GM18861 (cell line): ENCODE measurements at regions not wholly inside any gene's neighbourhood (a gene's known extent, or its start where the extent isn't known, plus 50 kb on each side); places are given as distances from the start of the nearest gene placed in this dataset.

Source experiments
- ATAC-seq: cut with Tn5 transposase; IDR thresholded peaks from one replicate; pipeline ENCODE4 v1.9.1; 2021; ENCODE audit not compliant: unreplicated experiment

GRCh38 chr6:15995493-15995892, 133.4 kb upstream of the MYLIP start:
- no peak for ATAC-seq

DNA sequence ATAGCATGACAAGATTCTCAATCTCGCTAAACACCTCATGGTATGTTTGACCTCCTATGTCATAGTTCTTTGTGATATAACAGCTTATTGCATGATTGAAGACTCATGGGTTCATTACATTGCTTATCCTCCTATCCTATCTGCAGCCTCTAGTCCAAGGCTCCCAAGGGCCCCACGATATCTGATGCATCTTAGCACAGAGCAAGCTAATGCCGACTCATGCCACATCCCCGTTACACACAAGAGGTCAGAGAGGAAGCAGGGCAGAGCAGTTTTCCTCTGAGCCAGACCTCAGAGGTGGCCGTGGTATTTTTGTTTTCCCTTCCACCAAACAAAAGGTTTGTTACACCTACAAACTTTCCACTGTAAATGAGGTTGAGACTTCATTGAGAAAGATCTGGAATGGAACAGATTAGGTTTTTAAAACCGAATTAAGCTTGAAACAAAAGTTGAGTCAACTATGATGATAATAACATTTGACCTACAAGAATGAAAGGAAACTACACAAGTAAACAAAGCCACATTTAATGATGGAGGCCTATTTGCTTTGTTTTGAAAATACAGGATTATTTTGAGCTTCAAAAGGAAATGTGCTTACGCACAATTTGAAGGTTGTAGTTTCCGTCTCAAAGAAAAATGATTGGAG, 133.9 kb upstream of the MYLIP start:
- no peak for ATAC-seq

DNA sequence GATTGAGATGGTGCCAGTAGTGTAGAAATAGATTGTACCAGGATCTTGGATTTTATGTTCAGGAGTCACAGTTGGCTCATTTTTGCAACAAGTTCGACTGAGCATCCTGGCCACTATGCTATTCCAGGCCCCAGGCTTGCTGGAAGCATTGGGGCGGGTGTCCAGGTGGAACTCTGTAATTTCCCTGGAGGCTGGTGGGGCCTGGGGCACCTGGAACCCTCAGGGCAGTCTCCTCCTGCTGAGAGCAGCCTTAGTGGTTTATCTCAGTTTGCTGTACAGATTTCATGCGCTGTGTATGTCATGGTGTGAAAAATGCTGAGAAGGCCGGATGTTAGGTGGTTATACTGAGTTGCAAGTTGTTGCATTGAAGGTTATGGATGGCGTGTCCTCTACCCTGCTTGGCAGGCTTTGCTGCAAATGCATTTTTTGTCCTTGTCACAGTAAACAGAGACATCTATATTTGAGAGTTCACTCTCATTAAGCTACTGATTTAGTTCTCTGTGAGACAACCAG, 135.1 kb upstream of the MYLIP start:
- ATAC-seq: no peak

DNA sequence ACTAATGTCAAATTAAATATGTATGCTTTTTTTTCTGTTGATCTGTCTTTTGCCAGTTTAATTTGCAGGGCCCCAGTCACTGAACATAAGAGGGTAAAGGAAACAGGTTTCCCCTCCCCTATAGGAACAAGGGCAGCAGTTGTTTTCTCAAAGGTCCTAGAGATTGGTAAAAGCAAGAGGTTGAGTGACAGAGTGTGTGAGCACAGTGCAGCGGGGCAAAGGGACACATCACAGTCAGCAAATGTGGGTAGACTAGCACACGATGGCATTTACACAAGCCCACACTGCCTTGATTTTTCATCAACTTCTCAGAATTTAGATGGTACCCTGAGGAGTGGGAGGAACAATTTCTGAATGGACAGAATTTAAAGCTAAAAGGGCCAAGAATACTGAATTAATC, 138.7 kb upstream of the MYLIP start:
- no peak for ATAC-seq

DNA sequence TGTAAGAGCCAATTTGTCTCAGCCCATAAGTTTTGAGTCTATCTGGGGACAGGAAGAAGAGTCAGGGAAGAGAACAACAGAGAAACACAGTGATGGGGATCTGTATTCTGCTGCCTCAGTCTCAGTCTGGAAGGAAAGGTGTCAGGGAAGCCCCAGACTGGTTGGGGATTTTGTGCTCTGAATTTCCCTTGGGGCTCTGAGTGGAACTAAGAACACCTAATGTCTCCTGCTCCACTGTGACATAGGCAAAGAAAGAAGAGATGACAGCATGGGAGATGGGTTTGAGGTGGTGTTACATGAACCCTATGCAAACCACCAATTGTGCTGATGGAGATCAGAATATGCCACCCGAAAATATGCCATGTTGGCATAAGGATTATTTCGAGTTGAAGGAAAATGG, 139.5 kb upstream of the MYLIP start:
- no peak for ATAC-seq

DNA sequence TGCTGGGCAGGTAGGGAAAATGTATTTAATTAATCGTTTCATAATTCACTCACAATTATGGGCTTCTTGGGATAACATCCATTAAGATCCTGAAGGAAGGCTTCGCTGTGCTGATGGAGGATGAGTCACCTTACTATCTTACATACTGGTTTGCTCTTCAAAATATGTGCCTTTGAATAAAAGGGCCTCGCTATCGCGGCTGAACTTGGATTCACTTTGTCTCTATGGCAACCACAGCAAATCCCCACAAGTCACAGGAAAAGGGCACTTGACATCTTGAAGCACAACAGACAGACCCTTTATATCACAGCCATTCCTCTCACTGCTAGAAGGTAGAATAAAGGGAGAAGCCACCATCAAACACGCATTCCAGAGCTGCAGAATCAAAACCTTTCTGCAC, 141.3 kb upstream of the MYLIP start:
- ATAC-seq: no peak

DNA sequence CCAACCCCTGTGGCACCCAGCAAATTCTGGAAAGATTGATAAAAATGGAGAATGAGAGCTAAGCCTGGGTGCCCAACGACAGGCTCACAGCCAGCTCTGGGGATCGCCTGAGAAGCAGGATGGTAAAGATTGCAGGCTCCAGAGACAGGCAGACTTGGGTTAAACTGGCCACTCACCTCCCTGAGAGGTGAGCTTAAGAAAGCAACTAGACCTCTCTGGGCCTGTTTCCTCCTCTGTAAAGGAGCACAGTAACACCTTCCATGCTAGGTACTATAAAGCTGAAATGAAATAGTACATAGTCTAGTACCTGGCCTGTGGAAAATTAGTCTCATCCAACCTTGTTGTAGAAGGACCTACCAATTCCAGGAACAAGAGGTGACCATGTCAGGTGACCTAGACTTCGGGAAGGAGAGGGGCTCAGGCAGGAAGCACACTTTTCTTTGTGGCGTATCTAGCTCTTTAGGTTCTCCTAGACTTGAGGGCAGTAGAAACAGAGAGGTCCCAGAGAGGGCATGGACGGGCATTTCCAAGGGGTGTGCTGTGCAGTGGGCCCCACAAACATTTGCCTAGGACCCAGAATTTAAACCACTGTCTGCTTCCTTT, 142.8 kb upstream of the MYLIP start:
- ATAC-seq: no peak

- ATAC-seq: no peak
These were observed 143.4 kb upstream of the MYLIP start for GRCh38 chr6:15985379-15985959.

- no peak for ATAC-seq
These were observed 146.9 kb upstream of the MYLIP start for GRCh38 chr6:15981956-15982355.

GRCh38 chr6:15980801-15981200, 148.1 kb upstream of the MYLIP start:
- ATAC-seq: no peak

DNA sequence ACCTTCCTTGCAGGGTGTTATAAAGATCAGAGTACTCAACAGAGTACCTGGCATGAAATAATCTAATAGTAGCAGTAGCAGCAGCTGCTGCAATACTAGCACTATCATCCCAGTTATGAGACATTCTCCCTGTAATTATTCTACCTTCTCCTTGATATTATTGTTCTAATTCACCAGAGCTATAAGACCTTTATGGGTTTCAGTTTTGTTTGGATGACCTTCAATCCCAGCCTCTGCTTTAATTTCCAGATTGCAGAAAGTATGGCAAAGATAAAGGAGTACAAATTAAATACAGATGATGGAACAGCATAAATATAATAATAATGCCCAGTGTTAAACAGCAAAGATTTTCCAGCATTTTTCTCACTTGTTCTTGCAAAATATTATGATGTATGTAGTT, 150.5 kb upstream of the MYLIP start:
- no peak for ATAC-seq

DNA sequence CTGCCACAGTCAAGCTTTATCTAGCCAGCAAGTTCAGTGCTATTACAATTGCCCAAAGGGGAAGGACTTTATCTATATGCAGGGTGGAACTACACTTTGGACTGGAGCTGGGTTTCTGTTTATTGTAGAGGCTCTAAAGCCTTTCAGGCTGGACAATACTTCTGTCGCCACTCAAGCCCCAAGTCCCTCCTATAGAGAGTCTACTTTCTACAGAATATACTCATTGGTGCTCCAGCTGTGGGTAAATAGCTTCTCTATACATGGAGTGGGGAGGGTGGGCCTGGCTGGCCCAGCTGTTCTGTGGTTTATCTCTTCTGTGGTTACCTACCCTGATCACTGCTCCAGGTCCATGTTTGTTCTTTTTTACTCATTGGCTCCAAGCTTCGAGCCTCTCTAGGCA, 151.8 kb upstream of the MYLIP start:
- no peak for ATAC-seq

DNA sequence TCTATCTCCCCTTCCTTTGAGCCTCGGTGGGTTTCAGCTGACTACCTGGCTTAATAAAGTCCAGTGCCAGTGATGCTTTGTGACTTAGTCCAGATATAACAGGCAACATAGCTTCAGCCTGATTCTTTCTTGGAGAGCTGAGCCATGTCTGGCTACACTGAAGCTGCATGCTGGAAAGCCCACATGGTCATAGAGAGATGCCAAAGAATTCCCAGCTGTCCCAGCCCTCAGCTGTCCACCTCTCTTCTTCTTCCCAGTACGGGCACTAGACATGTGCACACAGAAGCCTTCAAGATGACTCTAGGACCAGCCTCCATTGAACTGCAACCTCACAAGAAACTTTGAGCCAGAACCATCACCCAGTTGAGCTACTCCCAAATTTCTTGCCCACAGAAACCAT, 154.1 kb upstream of the MYLIP start:
- ATAC-seq: no peak

DNA sequence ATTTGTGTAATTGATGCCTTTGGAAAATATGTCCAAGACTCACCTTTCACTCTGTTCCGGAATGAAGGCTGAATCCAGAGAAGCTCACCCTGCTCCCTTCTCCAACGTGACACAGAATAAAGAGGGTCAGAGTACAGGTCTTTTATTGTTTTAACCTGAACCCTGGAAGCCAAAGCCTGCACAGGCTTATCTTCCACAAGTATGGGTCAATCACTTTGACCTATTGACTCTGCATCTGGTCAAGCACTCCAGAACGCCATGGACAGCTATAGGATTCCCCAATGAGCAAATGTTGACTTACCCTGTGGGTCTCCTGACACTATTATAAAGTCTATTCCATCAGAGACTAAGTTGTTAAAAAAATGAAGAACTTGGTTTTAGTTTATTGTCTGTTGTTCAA, 158.4 kb upstream of the MYLIP start:
- no peak for ATAC-seq

DNA sequence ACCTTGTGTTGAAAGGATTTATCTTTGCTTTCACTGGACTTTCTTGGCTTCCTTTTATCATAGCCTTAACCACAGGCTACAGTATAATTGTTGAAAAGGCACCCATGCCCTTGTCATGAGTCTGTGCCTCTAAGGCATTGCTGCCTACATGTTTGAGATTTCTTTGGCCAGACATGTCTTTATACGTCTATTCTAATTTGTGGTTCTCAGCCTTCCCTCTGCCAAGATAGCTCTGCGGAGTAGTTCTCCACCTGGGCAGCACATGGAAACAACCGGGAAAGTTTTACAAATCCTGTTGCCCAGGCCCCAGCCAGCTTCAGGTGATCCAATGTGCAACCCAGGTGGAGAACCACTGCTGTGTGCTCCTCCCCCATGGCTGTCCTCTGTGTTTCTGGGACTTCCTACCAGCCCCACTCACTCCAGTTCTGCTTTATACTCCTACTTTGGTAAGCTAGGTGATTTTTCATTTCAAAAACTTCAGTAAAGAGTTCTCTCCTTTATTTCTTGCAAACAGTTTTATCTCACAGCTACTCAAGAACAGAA, 159.6 kb upstream of the MYLIP start:
- no peak for ATAC-seq

- ATAC-seq: no peak
These were observed 160.4 kb upstream of the MYLIP start for GRCh38 chr6:15968519-15968918.

DNA sequence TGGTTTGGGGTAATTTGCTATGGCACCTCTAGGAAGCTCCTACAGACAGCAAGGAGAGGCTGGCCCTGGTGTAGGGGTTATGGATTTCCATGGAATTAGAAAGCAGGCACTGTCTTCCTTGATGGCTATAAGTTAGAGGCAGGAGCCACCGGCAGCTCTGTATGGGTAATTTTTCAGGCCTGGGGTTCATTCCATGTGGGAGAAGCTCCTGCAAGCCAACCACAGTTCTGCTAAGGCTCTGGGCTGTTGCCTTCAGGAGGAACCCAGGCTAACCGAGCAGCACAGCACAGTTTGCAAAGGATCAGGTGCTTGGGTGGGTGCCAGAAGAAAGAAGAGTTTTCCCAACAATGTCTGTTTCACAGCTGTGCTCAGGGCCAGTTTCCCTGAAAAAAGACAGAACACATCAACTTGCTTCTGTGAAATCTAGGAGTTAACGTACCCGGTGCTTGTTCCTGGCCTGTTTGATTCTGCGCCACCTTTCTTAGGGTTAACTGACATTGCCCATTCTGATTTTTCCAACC, 162.8 kb upstream of the MYLIP start:
- no peak for ATAC-seq

GRCh38 chr6:15962449-15962764, 166.5 kb upstream of the MYLIP start:
- no peak for ATAC-seq

DNA sequence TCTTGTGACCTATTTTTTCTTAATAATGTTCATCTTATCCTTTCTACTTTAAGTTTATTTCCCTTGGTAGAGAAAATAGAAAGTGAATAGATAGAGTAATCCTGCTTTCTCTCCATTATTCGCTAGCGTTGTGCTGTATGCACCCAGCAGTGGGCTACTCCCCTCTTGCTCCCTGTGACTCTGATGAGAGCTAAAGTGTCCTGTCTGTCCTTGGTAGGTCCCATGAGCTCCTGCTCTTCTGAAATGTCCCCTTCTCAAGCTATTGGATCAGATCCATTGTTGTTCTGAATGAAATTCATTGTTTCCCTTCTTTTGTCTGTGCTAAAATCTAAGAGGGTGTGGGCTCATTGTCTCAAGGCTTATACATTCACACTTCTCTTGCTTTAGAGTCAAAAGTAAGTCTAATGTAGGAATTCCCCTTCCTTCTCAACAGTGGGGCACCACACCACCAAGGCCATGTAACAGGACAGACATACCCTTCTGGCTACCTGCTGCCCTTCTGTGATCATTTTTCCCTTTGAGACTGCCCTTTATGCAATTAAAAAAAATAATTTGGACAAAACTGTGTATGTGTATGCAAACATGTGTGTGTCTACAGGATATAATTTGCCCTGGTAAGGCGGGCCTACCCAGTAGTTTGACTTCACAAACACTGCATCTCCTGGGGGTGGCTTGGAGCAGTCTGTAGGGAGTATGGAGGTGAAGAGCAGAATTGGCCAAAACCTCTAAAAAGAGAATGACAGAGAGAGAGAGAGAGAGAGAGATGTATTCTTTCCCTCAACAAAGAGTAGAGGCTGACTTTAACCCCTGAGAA, 167.0 kb upstream of the MYLIP start:
- ATAC-seq: no peak

DNA sequence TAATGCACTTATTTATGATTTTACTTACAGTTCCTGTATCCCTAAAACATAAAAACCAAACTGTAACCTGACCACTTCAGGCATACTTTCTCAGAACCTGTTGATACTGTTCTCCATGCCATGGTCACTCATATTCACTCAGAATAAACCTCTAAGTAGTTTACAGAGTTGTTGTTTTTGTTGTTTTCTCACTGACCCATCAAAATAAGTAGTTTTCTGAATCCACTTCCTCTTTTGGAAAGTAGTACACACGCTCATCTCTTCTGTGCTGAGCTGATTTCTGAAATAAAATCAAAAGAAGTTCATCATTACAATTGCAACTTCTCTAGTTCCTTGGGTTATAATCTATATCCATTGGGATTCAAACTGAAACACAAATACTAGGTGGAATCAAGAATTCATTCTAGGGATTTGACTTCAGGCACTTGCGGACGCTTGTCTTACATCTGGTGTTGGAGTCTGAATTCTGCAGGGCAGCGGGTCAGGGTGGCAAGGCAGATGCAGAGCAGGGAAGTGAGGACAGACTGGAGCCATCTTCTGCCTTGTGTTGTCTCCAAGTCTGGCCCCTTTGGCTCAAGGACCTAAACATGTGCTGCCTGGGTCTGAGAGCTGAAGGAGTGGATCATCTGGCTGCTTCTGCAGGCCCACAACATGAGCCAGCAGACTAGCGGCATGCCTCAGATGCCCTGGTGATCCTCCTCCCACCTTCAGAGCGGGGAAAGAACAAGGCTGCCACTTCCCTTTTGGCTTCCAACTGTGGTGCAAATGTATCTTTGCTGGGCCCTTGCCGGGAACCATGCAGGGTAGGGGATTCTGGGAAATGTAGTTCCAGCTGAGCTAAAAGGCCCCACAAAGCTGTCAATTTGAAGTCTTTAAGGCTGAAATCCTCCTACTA, 167.9 kb upstream of the MYLIP start:
- no peak for ATAC-seq
